ENCODE measurements at regions not wholly inside any gene's neighbourhood (a gene's known extent, or its start where the extent isn't known, plus 50 kb on each side); places are given as distances from the start of the nearest gene placed in this dataset.

GRCh38 chr15:91679447-91679846 is 174.1 kb upstream of the SLCO3A1 start:
- H3K9me2 ChIP-seq: no peaks in the 10 kb centered on the region
- ChIA-PET POLR2A (no interaction called here), CTCF (interaction anchor here (0.9 to 2.2 kb wide), 5 partner anchors 9 to 173 kb away, joined by 3 to 8 read pairs (median 3); no protein-coding TSS in a partner anchor)
- H2AFZ ChIP-seq (ENCODE audit: low read depth): no peak overlapping the region
- no peaks in the 10 kb centered on the region for H3K4me1 ChIP-seq (ENCODE audit: control insufficient read depth in 1 of 2, insufficient read depth in 2 of 2, low read depth in 1 of 2, low read length in 1 of 2)
- no peak overlapping the region for H3K27ac ChIP-seq (ENCODE audit: low read depth in 2 of 2, low read length in 1 of 2)
- no peak overlapping the region for H3K4me2 ChIP-seq
- no peak overlapping the region for H3K9ac ChIP-seq
- 21% methylated on average over 2 of the region's 2 CpGs for WGBS (ENCODE audit: low lambda C conversion rate)
- H3K36me3 ChIP-seq (replicated peaks in 1 of 2; ENCODE audit: control insufficient read depth in 1 of 2, insufficient read depth in 2 of 2, low read length in 1 of 2): no peaks in the 10 kb centered on the region
- no peaks in the 10 kb centered on the region for H3K79me2 ChIP-seq (ENCODE audit: insufficient read depth)
- no peak for TF ChIP-seq FOXJ3 (CRISPR knock-in tag; IDR thresholded peaks at IDR 0.05)
- DNase-seq: no peak
- H3K27me3 ChIP-seq (ENCODE audit: insufficient read depth): no peaks in the 10 kb centered on the region
- no peak overlapping the region for H3K4me3 ChIP-seq (ENCODE audit: low read depth in 2 of 2, low read length in 1 of 2)
- H3F3A ChIP-seq (replicated peaks; ENCODE audit: insufficient read depth): no peaks in the 10 kb centered on the region
- H3K9me3 ChIP-seq: no peaks in the 10 kb centered on the region
- no peaks in the 10 kb centered on the region for H4K20me1 ChIP-seq (ENCODE audit: insufficient read depth)

DNA sequence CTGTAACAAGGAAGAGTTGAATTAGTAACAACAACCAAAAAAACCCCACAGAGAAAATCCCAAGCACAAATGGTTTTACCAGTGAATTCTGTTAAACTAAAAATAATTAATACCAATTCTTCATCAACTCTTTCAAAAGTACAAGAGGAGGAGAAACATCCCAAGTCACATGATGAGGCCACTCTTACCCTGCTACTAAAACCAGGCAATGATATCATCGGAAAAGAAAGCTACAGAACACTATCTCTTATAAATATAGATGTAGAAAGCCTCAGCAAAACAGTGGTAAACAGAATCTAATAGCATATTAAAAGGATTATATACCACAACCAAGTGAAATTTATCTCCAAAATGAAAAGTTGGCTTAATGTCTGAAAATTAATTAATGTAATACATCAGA is 168.1 kb upstream of the SLCO3A1 start:
- Histone ChIP-seq H3K4me1 (ENCODE audit: control insufficient read depth in 1 of 2, insufficient read depth in 2 of 2, low read depth in 1 of 2, low read length in 1 of 2) (no peaks in the 10 kb centered on the region), H3F3A (replicated peaks; ENCODE audit: insufficient read depth) (no peaks in the 10 kb centered on the region), H3K27me3 (ENCODE audit: insufficient read depth) (no peaks in the 10 kb centered on the region), H3K79me2 (ENCODE audit: insufficient read depth) (no peaks in the 10 kb centered on the region), H3K4me3 (ENCODE audit: low read depth in 2 of 2, low read length in 1 of 2) (no peak overlapping the region), H3K36me3 (replicated peaks in 1 of 2; ENCODE audit: control insufficient read depth in 1 of 2, insufficient read depth in 2 of 2, low read length in 1 of 2) (no peaks in the 10 kb centered on the region), H3K9ac (no peak overlapping the region), H3K27ac (ENCODE audit: low read depth in 2 of 2, low read length in 1 of 2) (no peak overlapping the region), H2AFZ (ENCODE audit: low read depth) (no peak overlapping the region), H3K4me2 (no peak overlapping the region), H3K9me3 (no peaks in the 10 kb centered on the region), H3K9me2 (no peaks in the 10 kb centered on the region), H4K20me1 (ENCODE audit: insufficient read depth) (no peaks in the 10 kb centered on the region)
- 31% methylated on average over 1 of the region's 1 CpG for WGBS (ENCODE audit: low lambda C conversion rate)
- ChIA-PET POLR2A (no interaction called here), CTCF (interaction anchor here (0.7 kb wide), 1 partner anchor 28 kb away, joined by 3 read pairs; no protein-coding TSS in a partner anchor)
- DNase-seq: no peak
- TF ChIP-seq TCF12 (IDR thresholded peaks at IDR 0.05) (no peak), NRF1 (IDR thresholded peaks at IDR 0.05; ENCODE audit: low read depth, low read length) (no peak), FOXM1 (IDR thresholded peaks at IDR 0.05; ENCODE audit: low read depth) (no peak), TEAD4 (IDR thresholded peaks at IDR 0.05; ENCODE audit: borderline replicate concordance, insufficient read depth) (no peak), MEF2A (IDR thresholded peaks at IDR 0.05; ENCODE audit: borderline replicate concordance, low read depth) (no peak), POLR2AphosphoS5 (IDR thresholded peaks at IDR 0.05; ENCODE audit: low read depth, low read length) (no peak), USF2 (IDR thresholded peaks at IDR 0.05; ENCODE audit: borderline replicate concordance, low read depth, low read length) (no peak)
- TF ChIP-seq, protein P1, sequence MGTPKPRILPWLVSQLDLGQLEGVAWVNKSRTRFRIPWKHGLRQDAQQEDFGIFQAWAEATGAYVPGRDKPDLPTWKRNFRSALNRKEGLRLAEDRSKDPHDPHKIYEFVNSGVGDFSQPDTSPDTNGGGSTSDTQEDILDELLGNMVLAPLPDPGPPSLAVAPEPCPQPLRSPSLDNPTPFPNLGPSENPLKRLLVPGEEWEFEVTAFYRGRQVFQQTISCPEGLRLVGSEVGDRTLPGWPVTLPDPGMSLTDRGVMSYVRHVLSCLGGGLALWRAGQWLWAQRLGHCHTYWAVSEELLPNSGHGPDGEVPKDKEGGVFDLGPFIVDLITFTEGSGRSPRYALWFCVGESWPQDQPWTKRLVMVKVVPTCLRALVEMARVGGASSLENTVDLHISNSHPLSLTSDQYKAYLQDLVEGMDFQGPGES (IDR thresholded peaks at IDR 0.05; ENCODE audit: low read depth, low read length): no peak

DNA sequence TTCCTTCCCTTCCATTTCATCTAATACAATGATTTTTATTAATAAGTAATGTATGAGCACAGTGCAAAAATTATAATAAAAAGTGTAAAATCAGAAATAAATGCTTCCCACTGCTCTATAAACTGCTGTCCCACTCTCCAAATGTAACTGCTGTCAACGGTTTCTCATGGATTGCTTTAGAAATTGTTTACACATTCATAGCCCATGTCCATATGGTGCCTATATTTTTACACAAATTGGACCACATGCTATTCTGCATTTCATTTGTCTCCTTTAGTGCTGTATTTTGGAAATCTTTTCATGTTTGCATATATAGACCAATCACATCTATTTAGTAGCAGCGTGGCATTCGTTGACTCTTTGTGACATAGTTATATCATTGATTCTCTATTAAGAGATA is 164.7 kb upstream of the SLCO3A1 start:
- no peak for DNase-seq
- Histone ChIP-seq H3K27ac (ENCODE audit: low read depth in 2 of 2, low read length in 1 of 2) (no peak overlapping the region), H3K9ac (no peak overlapping the region), H3F3A (replicated peaks; ENCODE audit: insufficient read depth) (no peaks in the 10 kb centered on the region), H3K36me3 (replicated peaks in 1 of 2; ENCODE audit: control insufficient read depth in 1 of 2, insufficient read depth in 2 of 2, low read length in 1 of 2) (no peaks in the 10 kb centered on the region), H3K9me2 (no peaks in the 10 kb centered on the region), H3K27me3 (ENCODE audit: insufficient read depth) (no peaks in the 10 kb centered on the region), H3K4me3 (ENCODE audit: low read depth in 2 of 2, low read length in 1 of 2) (no peak overlapping the region), H3K4me2 (no peak overlapping the region), H2AFZ (ENCODE audit: low read depth) (no peak overlapping the region), H3K4me1 (ENCODE audit: control insufficient read depth in 1 of 2, insufficient read depth in 2 of 2, low read depth in 1 of 2, low read length in 1 of 2) (peaks cover 0 to 1% of the 10 kb centered on the region in 2 experiments; a peak in 1 of 4 replicates), H4K20me1 (ENCODE audit: insufficient read depth) (no peaks in the 10 kb centered on the region), H3K79me2 (ENCODE audit: insufficient read depth) (no peaks in the 10 kb centered on the region), H3K9me3 (no peaks in the 10 kb centered on the region)
- CTCF ChIA-PET: no interaction called here
- POLR2A ChIA-PET: no interaction called here
- WGBS (ENCODE audit: low lambda C conversion rate): 70% methylated on average over 3 of the region's 3 CpGs
- no peak for TF ChIP-seq REST (IDR thresholded peaks at IDR 0.05; ENCODE audit: low read depth, low read length)
- no peak for TF ChIP-seq YY1 (IDR thresholded peaks at IDR 0.05; ENCODE audit: low read depth)
- TF ChIP-seq, protein P1 (IDR thresholded peaks at IDR 0.05; ENCODE audit: low read depth, low read length): no peak
- TF ChIP-seq RAD21 (IDR thresholded peaks at IDR 0.05; ENCODE audit: low read length): no peak
- TF ChIP-seq ZBTB33 (IDR thresholded peaks at IDR 0.05; ENCODE audit: borderline replicate concordance, low read depth): no peak
